GM19324 (cell line): ENCODE measurements at regions not wholly inside any gene's neighbourhood (a gene's known extent, or its start where the extent isn't known, plus 50 kb on each side); places are given as distances from the start of the nearest gene placed in this dataset.
A peak's percentile ranks its signal among the peaks of the same experiment; 100 is the strongest.

Experiments
- ATAC-seq: cut with Tn5 transposase; IDR thresholded peaks from one replicate; pipeline ENCODE4 v1.9.1; 2021; ENCODE audit warnings: mild to moderate bottlenecking, moderate library complexity; ENCODE audit not compliant: unreplicated experiment, low FRiP score

GRCh38 chr13:33891196-33891742 is 73.3 kb downstream of the RFC3 start:
- ATAC-seq: no peak

DNA sequence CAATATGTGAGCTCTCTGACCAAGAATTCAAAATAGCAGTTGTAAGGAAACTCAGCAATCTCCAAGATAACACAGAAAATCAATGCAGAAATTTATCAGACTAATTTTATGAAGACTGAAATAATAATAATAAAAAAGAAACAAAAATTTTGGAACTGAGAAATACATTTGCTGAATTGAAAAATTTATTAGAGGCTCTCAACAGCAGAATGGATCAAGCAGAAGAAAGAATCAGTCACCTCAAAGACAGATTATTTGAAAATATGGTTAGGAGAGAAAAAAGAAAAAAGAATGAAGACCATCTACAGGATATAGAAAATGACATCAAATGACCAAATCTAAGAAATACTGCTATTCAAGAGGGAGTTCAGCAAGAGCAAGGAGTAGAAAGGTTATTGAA is 75.6 kb downstream of the RFC3 start:
- ATAC-seq: no peak

GRCh38 chr13:33904431-33904830 is 86.5 kb downstream of the RFC3 start:
- ATAC-seq: no peak

DNA sequence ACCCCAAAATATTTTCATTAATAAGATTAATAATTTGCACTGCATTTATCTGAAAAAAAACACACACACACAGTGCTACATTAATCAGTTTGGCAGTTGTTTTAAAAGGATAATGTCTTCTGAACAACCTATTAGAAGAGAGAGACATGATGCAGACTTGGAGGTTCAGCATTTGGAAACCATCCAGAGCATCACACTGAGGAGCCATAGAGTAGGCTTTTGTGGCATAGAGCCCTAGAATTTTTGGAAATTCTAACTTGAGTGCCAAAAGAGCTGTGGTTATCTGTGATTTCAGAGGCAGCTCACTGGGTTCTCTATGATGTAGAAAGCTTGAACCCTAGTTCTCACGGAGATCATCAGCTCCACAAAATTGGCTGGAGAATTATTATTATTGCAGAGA is 90.2 kb downstream of the RFC3 start:
- no peak for ATAC-seq

- no peak for ATAC-seq
Measured at GRCh38 chr13:33910255-33910654, 92.3 kb downstream of the RFC3 start.

GRCh38 chr13:33911521-33911920 is 93.6 kb downstream of the RFC3 start:
- ATAC-seq: no peak

GRCh38 chr13:33913829-33914228 is 95.9 kb downstream of the RFC3 start:
- no peak for ATAC-seq

GRCh38 chr13:33917190-33917589 is 99.2 kb downstream of the RFC3 start:
- ATAC-seq: no peak

DNA sequence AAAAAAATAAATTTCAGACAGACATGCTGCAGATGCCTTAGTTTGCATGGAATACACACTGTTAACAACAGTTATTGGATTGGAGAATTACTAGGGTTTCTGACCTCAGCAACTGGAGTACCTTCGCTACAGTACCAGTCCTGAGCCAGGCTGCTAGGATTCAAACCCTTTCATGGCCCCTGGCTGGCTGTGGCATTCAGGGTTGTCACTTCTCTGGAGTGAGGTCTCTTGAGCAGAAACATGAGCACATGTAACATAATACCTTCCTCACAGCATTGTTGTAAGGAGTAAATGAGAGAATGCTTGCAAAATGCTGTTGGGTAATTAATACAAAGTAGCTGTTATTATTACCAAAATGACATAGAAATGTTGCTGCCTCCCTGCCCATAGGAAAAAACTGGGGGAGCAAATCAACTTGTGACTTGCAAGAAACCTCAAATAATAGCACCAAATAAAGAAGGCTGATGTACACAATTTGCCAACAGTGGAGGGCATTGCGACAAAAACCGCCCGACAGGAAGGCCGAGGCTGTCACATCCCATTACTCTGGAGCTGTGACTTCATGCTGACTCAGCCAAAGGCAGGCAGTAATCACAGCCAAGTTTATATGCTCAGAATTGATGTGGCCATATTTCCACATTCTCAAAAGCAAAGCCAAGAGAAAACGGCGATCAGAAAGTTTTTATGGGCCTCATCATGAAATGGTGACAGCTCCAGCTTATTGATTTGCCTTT is 100.4 kb downstream of the RFC3 start:
- ATAC-seq: no peak

GRCh38 chr13:33919120-33919519 is 101.2 kb downstream of the RFC3 start:
- ATAC-seq: no peak

DNA sequence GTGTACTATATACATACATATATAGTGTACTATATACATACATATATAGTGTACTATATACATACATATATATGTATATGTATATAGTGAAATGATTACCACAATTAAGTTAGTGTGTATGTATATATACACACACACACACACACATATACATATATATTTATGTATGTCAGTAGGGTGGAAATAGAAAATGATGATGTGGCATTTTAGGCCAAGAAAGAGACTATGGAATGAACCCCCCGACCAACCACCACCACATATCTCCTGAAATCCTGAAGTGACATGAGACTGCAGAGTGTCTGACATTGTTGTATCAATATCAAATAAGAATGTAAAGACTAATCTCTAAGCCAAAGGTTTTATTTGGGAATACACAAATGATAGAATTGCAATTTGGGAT is 107.6 kb downstream of the RFC3 start:
- no peak for ATAC-seq

- no peak for ATAC-seq
Measured at GRCh38 chr13:33927315-33927714, 109.4 kb downstream of the RFC3 start.

- ATAC-seq: peak; percentile 67
Measured at GRCh38 chr13:33931397-33932311, 113.7 kb downstream of the RFC3 start.

- ATAC-seq: no peak
Measured at GRCh38 chr13:33932769-33933406, 114.9 kb downstream of the RFC3 start.

DNA sequence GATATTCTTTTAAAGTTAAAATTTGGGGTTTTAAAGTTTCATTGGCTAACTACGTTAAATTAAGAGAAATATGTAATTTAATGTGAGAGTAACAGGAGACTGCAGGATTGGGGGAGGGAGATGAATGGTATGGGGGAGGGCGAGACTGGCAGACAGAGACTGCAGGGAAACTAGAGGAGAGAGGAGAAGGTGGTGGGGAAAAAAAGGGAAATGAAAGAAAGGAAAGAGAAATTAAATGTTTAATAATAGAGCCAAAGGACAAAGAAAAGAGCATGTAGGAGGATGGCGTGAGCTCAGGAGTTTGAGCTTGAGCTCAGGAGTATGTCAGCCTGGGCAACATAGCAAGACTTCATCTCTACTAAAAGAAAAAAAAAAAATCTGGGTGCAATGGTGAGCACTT is 115.9 kb downstream of the RFC3 start:
- ATAC-seq: no peak

GRCh38 chr13:33934343-33934742 is 116.4 kb downstream of the RFC3 start:
- ATAC-seq: no peak

GRCh38 chr13:33934951-33935371 is 117.0 kb downstream of the RFC3 start:
- no peak for ATAC-seq

DNA sequence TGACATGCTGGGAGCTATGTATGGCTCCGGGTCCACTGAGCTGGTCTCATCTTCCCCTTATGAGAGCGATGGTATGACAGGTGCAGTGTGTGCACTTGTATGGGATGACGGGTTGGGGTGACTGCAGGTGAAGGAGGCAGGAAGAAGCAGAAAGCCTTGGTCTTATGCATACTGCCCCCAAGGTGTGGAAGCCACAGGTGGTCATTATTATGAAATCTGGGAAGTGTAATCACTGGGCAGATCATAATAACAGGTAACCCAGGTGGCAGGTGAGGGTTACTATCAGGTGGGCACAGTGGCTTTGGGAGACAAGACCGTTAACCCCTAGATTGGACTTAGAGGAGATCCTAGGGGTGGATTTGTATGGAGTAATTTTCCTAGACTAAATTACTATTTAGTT is 118.0 kb downstream of the RFC3 start:
- no peak for ATAC-seq

- no peak for ATAC-seq
Measured at GRCh38 chr13:33937373-33938098, 119.6 kb downstream of the RFC3 start.

DNA sequence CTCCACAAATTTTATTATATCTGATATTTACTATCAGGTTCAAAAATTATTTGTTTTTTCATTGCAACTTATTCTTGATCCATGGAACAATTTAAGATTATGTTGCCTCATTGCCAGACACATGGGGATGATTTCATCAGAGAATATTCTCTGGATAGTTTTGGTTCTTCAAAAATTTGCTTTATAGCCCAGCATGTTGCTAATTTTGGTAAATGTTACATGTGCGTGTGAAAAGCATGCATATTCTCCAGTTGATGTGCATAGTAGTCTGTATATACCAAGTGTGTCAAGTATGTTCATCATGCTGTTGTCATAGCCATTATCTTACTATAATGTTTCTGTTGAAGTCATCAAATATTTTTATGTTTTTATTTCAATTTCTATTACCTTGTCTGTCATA is 122.3 kb downstream of the RFC3 start:
- ATAC-seq: no peak
